ENCODE measurements at regions not wholly inside any gene's neighbourhood (a gene's known extent, or its start where the extent isn't known, plus 50 kb on each side); places are given as distances from the start of the nearest gene placed in this dataset.
"Not testable (repeated sequence)": the region's sequence is repeated elsewhere in the genome, so short reads cannot be mapped to it uniquely, and the experiment has no call there.

- no peak for DNase-seq (ENCODE audit: low read depth in 2 of 2)
Observed at GRCh38 chr13:98075048-98075447, 67.8 kb upstream of the FARP1 start.

DNA sequence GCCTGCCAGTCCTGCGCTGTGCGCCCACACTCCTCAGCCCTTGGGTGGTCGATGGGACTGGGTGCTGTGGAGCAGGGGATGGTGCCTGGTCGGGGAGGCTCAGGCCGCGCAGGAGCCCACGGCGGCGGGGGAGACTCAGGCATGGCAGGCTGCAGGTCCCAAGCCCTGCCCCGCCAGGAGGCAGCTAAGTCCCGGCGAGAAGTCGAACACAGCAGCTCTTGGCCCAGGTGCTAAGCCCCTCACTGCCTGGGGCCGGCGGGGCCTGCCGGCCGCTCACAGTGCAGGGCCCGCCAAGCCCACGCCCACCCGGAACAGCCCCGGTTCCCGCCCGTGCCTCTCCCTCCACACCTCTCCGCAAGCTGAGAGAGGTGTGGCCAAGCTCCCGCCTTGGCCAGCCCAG is 66.6 kb upstream of the FARP1 start:
- not testable (repeated sequence) for DNase-seq (ENCODE audit: low read depth in 2 of 2)

- no peak for DNase-seq (ENCODE audit: low read depth in 2 of 2)
Observed at GRCh38 chr13:98080280-98080679, 62.6 kb upstream of the FARP1 start.

DNA sequence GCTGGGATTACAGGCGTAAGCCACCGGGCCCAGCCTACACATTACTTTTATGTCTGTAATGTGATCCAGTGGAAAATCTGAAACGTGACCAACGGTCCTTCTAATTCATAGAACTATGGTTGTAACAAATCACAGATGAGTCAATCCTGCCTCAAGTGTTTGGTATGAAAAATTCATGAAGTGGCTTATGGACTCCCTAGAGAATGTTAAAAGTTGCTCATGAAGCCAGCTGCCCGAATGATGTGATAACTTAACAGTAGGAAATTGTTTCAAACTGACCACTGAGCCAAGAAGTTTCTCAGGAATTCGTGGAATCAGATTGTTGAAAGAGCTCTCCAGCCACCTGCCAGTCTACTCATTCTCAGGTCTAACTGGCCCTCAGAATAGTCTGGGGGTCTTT is 59.4 kb upstream of the FARP1 start:
- peak; percentile 92 to 93 for DNase-seq (ENCODE audit: low read depth in 2 of 2)

DNA sequence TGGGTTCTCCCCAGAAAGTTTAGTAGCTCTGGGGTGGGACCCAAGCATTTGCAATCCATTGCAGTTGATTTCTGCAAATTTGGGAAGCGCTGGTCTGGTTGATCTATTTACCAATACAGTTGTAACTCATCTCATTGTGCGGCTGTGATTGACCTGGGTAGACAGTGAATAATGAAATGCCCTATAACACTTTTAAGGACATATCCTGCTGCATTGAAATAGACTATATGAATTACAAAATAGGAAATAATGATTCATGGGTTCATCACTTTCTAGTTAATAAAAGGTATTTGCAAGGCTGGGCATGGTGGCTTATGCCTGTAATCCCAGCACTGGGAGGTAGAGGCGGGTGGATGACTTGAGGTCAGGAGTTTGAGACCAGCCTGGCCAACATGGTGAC is 59.0 kb upstream of the FARP1 start:
- DNase-seq (ENCODE audit: low read depth in 2 of 2), result no peak

GRCh38 chr13:98089246-98089645 is 53.6 kb upstream of the FARP1 start:
- no peak for DNase-seq (ENCODE audit: low read depth in 2 of 2)

- no peak for DNase-seq (ENCODE audit: low read depth in 2 of 2)
Observed at GRCh38 chr13:98092888-98093287, 50.0 kb upstream of the FARP1 start.
